Activated CD8-positive, alpha-beta memory T cell treated with anti-CD3 and anti-CD28 coated beads for 36 hours (primary cell): ENCODE measurements at regions not wholly inside any gene's neighbourhood (a gene's known extent, or its start where the extent isn't known, plus 50 kb on each side); places are given as distances from the start of the nearest gene placed in this dataset.
"Not testable (repeated sequence)": the region's sequence is repeated elsewhere in the genome, so short reads cannot be mapped to it uniquely, and the experiment has no call there.

Source experiments
- CTCF ChIA-PET: fragments of 350-600 bp; sonication (Branson Sonifier 250); formaldehyde crosslinking; loops from one replicate; lab custom pipeline; 2021; ENCODE audit warnings: antibody characterized with exemption; lab: Charles Lee
- POLR2A ChIA-PET: fragments of 350-600 bp; sonication (Branson Sonifier 250); formaldehyde crosslinking; loops from one replicate; lab custom pipeline; 2021; ENCODE audit warnings: antibody characterized with exemption; lab: Charles Lee

DNA sequence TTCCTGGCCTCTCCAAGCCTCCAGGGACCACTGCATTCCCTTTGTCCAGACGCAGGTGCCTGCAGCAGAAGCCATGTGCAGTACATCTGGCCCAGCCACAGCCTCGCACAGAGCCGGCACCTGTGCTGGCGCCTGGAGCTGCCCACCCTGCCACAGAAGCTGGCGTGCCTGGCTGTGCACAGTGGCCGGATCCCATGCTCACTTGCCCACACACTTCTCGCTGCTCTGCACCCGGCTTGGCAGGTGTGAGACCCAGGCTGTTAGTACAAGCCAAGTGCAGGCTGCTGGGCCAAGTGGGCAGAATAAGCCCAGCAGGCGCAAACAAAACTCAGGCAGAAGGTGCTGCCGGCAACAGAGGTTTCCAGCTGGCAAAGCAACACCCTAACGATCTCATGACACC lies 124.5 kb upstream of the CCDC150 start:
- CTCF ChIA-PET = no interaction called here
- POLR2A ChIA-PET = no interaction called here

DNA sequence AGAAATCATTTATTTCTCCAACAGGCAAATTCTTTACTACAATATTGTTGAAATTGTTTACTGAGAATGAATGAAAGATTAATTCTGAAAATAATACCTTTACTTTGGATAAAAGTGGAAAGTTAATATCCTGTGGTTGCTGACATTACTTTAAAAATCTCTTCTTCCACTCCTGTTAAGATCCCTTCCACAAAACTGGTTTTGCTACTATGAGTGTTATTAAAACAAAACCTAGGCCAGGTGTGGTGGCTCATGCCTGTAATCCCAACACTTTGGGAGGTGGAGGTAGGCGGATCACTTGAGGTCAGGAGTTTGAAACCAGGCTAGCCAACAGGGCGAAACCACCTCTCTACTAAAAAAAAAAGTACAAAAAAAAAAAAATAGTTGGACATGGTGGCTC lies 123.9 kb upstream of the CCDC150 start:
- CTCF ChIA-PET = no interaction called here

DNA sequence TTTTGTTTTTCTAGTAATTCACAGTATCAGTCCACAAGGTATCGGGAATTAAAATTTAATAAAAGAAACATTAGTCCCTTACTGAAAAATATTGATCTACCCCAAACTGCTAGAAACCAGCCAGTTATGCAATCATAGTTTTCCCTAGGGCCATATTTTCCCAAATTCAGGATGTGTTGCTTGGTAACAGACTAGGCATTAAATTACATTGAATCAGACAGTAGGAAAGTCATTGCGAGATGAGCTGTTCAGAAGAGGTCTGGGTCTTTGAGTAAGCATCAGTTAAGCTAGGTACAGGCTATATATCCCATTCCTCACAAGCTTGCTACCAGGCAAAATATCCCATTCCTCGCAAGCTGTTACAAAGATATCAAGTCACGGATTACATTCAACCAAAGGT lies 123.0 kb upstream of the CCDC150 start:
- ChIA-PET POLR2A (no interaction called here), CTCF (no interaction called here)

More for the DNA sequence above, 123.9 kb upstream of the CCDC150 start:
- POLR2A ChIA-PET = no interaction called here

GRCh38 chr2:196520605-196521004 lies 118.9 kb upstream of the CCDC150 start:
- ChIA-PET CTCF (no interaction called here), POLR2A (no interaction called here)

- POLR2A ChIA-PET, CTCF ChIA-PET: not testable (repeated sequence)
These were observed 112.4 kb upstream of the CCDC150 start for GRCh38 chr2:196526981-196527725.

GRCh38 chr2:196528486-196529223 lies 110.9 kb upstream of the CCDC150 start:
- ChIA-PET POLR2A (no interaction called here), CTCF (no interaction called here)

DNA sequence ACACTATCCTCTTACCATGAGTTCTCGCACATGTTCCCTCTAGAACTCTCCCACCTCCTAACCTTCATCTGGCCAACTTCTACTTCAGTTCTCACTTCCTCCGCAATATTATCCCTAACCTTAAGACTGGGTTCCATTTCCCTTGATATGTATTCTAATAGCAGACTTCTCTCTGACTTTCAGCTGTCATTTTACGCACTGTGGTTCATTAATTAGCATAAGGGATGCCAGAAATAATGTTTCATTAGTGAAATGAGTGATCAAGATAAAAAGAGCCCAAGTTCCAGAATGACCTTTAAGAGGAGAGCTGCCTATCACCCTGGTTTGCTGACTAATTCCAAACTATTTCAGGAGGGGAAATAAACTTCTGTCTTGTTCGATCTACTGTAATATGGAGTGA lies 108.6 kb upstream of the CCDC150 start:
- ChIA-PET POLR2A (no interaction called here), CTCF (no interaction called here)

GRCh38 chr2:196533772-196534397 lies 105.6 kb upstream of the CCDC150 start:
- ChIA-PET POLR2A (no interaction called here), CTCF (no interaction called here)

DNA sequence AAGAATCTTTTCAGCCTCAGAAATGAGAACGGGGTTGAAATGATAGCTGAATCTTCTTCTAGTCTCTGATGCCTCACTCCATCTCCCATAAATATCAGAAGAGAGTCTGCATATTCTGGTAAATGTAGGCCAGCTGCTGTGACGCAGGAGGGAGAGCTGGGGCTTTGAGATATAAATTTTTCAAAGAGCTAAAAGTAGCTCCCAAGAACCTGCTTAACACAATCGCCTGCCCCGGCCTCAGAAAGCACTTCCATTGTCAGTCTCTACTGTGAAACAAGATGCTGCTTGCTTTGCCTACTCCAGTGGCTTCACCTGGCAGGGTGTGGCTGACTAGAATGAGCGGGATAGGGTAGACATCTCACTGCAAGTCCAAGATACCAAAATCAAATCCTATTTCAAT lies 105.0 kb upstream of the CCDC150 start:
- ChIA-PET CTCF (no interaction called here), POLR2A (no interaction called here)

GRCh38 chr2:196535061-196535460 lies 104.5 kb upstream of the CCDC150 start:
- ChIA-PET CTCF (no interaction called here), POLR2A (no interaction called here)

DNA sequence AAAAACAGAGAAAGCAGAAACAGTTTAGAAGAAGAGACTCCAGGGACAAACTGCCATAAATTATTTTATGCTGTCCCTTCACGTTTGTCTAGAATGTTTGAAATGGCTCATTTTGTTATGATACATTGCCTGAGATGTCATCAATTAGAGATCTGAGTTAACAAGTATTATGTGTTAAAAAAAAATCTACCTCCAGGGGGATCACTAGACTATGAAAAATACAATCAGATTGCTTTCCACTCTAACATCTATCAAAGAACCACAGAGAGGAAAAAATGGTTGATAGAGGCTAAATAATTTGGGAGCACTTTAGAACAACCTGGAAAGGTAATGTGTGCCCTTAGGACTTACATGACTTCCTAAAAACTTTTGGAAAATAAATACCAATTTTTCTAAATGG lies 103.8 kb upstream of the CCDC150 start:
- POLR2A ChIA-PET = no interaction called here
- CTCF ChIA-PET = no interaction called here

GRCh38 chr2:196537311-196537710 lies 102.2 kb upstream of the CCDC150 start:
- POLR2A ChIA-PET = no interaction called here

GRCh38 chr2:196538189-196538588 lies 101.3 kb upstream of the CCDC150 start:
- POLR2A ChIA-PET = no interaction called here
- CTCF ChIA-PET = no interaction called here

More at GRCh38 chr2:196537311-196537710, 102.2 kb upstream of the CCDC150 start:
- CTCF ChIA-PET = no interaction called here

GRCh38 chr2:196538646-196539045 lies 100.9 kb upstream of the CCDC150 start:
- ChIA-PET POLR2A (no interaction called here), CTCF (no interaction called here)

DNA sequence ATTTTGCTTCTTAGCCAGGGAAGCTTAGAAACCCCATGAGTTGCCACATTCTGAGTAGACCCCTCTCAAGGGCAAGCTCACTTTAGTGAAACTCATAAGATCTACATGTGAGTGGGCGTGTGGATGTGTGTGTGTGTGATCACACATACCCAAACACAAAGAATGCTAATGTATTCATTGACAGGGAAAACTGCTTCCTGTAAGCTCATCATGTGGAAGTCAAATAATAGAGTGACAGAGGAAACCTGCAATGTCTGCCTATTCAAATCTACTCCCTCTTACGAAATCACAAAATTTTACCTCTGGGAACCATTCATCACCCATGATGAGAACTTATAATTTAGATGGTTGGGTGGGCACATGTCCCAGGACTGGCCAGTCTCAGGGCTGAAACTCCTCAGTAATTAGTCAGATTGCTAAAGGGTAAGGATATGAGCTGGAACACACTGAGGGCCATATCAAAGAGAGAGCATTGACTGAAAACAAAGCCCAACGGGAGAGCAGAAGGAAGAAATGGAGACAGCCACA lies 94.5 kb upstream of the CCDC150 start:
- ChIA-PET POLR2A (no interaction called here), CTCF (no interaction called here)

GRCh38 chr2:196546151-196546919 lies 93.2 kb upstream of the CCDC150 start:
- ChIA-PET CTCF (no interaction called here), POLR2A (no interaction called here)

- CTCF ChIA-PET = no interaction called here
These were observed 90.5 kb upstream of the CCDC150 start for GRCh38 chr2:196549052-196549451.

DNA sequence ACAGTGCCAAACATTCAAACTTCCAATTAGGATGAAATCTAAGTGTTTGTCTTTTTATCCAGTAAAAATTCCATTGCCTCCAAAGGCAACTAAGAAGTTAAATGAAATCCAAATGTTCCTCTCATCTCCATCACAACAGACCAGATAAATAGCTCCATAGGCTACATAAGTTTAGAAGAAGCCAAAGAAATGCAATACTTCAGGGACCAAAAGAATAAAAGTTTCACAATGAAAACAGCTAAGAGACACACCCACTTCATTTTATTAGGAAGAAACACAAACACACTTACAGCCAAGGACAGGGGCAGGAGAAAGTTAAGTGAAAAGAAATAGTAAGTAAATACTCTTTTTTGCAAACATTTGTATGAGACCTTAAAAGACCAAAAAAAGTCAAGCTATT lies 88.5 kb upstream of the CCDC150 start:
- POLR2A ChIA-PET = no interaction called here
- CTCF ChIA-PET = no interaction called here

More at GRCh38 chr2:196549052-196549451, 90.5 kb upstream of the CCDC150 start:
- POLR2A ChIA-PET = interaction anchor here (0.6 kb wide), 1 partner anchor 1379 kb away, joined by 3 read pairs; no protein-coding TSS in a partner anchor

DNA sequence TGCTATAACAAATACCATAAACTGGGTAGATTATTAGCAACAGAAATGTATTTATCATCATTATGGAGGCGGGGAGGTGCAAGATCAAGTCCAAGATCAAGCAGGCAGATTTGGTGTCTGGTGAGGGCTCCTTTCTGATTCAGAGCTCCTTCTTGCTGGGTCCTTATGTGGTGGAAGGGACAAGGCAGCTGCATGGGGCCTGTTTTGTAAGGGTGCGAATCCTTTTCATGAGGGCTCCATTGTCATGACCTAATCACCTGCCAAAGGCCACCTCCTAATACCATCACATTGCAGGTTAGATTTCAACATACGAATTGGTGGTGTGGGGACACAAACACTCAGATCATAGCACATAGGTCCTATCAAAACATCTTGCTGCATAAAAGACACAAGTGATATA lies 84.4 kb upstream of the CCDC150 start:
- ChIA-PET POLR2A (no interaction called here), CTCF (no interaction called here)

GRCh38 chr2:196555726-196556125 lies 83.8 kb upstream of the CCDC150 start:
- CTCF ChIA-PET = no interaction called here
- POLR2A ChIA-PET = no interaction called here
